ENCODE measurements at regions not wholly inside any gene's neighbourhood (a gene's known extent, or its start where the extent isn't known, plus 50 kb on each side); places are given as distances from the start of the nearest gene placed in this dataset.
A peak's percentile ranks its signal among the peaks of the same experiment; 100 is the strongest.

- POLR2A ChIA-PET (ENCODE audit: low non-redundant PET): no interaction called here
- DNase-seq (ENCODE audit: low spot score): no peak
- CTCF ChIA-PET: no interaction called here
- TF ChIP-seq CTCF (conservative IDR thresholded peaks at IDR 0.05; ENCODE audit: low read depth): no peak
- no peak overlapping the region for H3K27ac ChIP-seq
Observed at GRCh38 chr2:196334710-196335109, 163.3 kb upstream of the STK17B start.

- ChIA-PET POLR2A (ENCODE audit: low non-redundant PET) (no interaction called here), CTCF (no interaction called here)
- DNase-seq (ENCODE audit: low spot score): peak; percentile 35
- H3K27ac ChIP-seq: no peak overlapping the region
- no peak for TF ChIP-seq CTCF (conservative IDR thresholded peaks at IDR 0.05; ENCODE audit: low read depth)
Observed at GRCh38 chr2:196335221-196335634, 163.8 kb upstream of the STK17B start.

GRCh38 chr2:196336207-196336606, 164.8 kb upstream of the STK17B start:
- ChIA-PET CTCF (interaction anchor here (0.8 to 3.4 kb wide), 4 partner anchors 32 to 268 kb away, joined by 3 to 34 read pairs (median 7); partner anchors contain the start of gene DNAH7), POLR2A (ENCODE audit: low non-redundant PET) (no interaction called here)
- DNase-seq (ENCODE audit: low spot score): no peak
- TF ChIP-seq CTCF (conservative IDR thresholded peaks at IDR 0.05; ENCODE audit: low read depth): no peak
- no peak overlapping the region for H3K27ac ChIP-seq

- POLR2A ChIA-PET (ENCODE audit: low non-redundant PET): no interaction called here
- DNase-seq (ENCODE audit: low spot score): no peak
- TF ChIP-seq CTCF (conservative IDR thresholded peaks at IDR 0.05; ENCODE audit: low read depth): no peak
- CTCF ChIA-PET: interaction anchor here (0.6 to 3.4 kb wide), 22 partner anchors 9 to 427 kb away, joined by 3 to 34 read pairs (median 4); partner anchors contain the start of gene DNAH7
- H3K27ac ChIP-seq: no peak overlapping the region
Observed at GRCh38 chr2:196336715-196337114, 165.3 kb upstream of the STK17B start.

GRCh38 chr2:196337208-196337953, 166.0 kb upstream of the STK17B start:
- ChIA-PET POLR2A (ENCODE audit: low non-redundant PET) (no interaction called here), CTCF (interaction anchor here (0.5 to 3.4 kb wide), 23 partner anchors 10 to 427 kb away, joined by 3 to 34 read pairs (median 4); partner anchors contain the start of gene DNAH7)
- DNase-seq (ENCODE audit: low spot score): peak; percentile 44
- H3K27ac ChIP-seq: no peak overlapping the region
- TF ChIP-seq CTCF (conservative IDR thresholded peaks at IDR 0.05; ENCODE audit: low read depth): no peak

- CTCF ChIA-PET: interaction anchor here (0.5 to 3.4 kb wide), 3 partner anchors 8 to 1966 kb away, joined by 3 to 34 read pairs (median 3); no protein-coding TSS in a partner anchor
- POLR2A ChIA-PET (ENCODE audit: low non-redundant PET): no interaction called here
- H3K27ac ChIP-seq: no peak overlapping the region
- no peak for DNase-seq (ENCODE audit: low spot score)
- TF ChIP-seq CTCF (conservative IDR thresholded peaks at IDR 0.05; ENCODE audit: low read depth): no peak
Observed at GRCh38 chr2:196338440-196338839, 167.1 kb upstream of the STK17B start.

All from RWPE1 (cell line).